NCI-H2196 (cell line): ENCODE measurements at regions not wholly inside any gene's neighbourhood (a gene's known extent, or its start where the extent isn't known, plus 50 kb on each side); places are given as distances from the start of the nearest gene placed in this dataset.
"Not testable (repeated sequence)": the region's sequence is repeated elsewhere in the genome, so short reads cannot be mapped to it uniquely, and the experiment has no call there.

Experiments used
- DNase-seq: peaks from one replicate; lab custom pipeline; 2025; ENCODE audit not compliant: unreplicated experiment; lab: John Stamatoyannopoulos, UW

- DNase-seq = not testable (repeated sequence)
Observed at GRCh38 chr14:27363036-27363435, 765.2 kb upstream of the NOVA1 start.

GRCh38 chr14:27366596-27366995 lies 768.8 kb upstream of the NOVA1 start:
- no peak for DNase-seq

GRCh38 chr14:27367345-27367744 lies 769.5 kb upstream of the NOVA1 start:
- DNase-seq = no peak

GRCh38 chr14:27370074-27370473 lies 772.2 kb upstream of the NOVA1 start:
- DNase-seq = no peak

GRCh38 chr14:27370775-27371174 lies 772.9 kb upstream of the NOVA1 start:
- DNase-seq = no peak

- DNase-seq = no peak
Observed at GRCh38 chr14:27371209-27371608, 773.4 kb upstream of the NOVA1 start.

- DNase-seq = no peak
Observed at GRCh38 chr14:27371868-27372267, 774.0 kb upstream of the NOVA1 start.

GRCh38 chr14:27372771-27373170 lies 774.9 kb upstream of the NOVA1 start:
- no peak for DNase-seq

GRCh38 chr14:27384124-27384523 lies 786.3 kb upstream of the NOVA1 start:
- DNase-seq = no peak

GRCh38 chr14:27386391-27386790 lies 788.6 kb upstream of the NOVA1 start:
- no peak for DNase-seq

- no peak for DNase-seq
Observed at GRCh38 chr14:27387463-27387862, 789.6 kb upstream of the NOVA1 start.

- no peak for DNase-seq
Observed at GRCh38 chr14:27389402-27389801, 791.6 kb upstream of the NOVA1 start.

GRCh38 chr14:27390155-27390554 lies 792.3 kb upstream of the NOVA1 start:
- no peak for DNase-seq

GRCh38 chr14:27391331-27391730 lies 793.5 kb upstream of the NOVA1 start:
- DNase-seq = no peak

- no peak for DNase-seq
Observed at GRCh38 chr14:27392153-27392552, 794.3 kb upstream of the NOVA1 start.

GRCh38 chr14:27409944-27410343 lies 812.1 kb upstream of the NOVA1 start:
- no peak for DNase-seq

- DNase-seq = no peak
Observed at GRCh38 chr14:27410981-27411380, 813.1 kb upstream of the NOVA1 start.

- DNase-seq = no peak
Observed at GRCh38 chr14:27427796-27428195, 830.0 kb upstream of the NOVA1 start.

- DNase-seq = no peak
Observed at GRCh38 chr14:27435923-27436670, 838.3 kb upstream of the NOVA1 start.

GRCh38 chr14:27484633-27485032 lies 886.8 kb upstream of the NOVA1 start:
- no peak for DNase-seq

GRCh38 chr14:27485193-27485592 lies 887.4 kb upstream of the NOVA1 start:
- DNase-seq = no peak

GRCh38 chr14:27506272-27506671 lies 908.4 kb upstream of the NOVA1 start:
- no peak for DNase-seq

- DNase-seq = no peak
Observed at GRCh38 chr14:27528328-27528727, 930.5 kb upstream of the NOVA1 start.
